Fibroblast of lung (primary cell): ENCODE measurements at regions not wholly inside any gene's neighbourhood (a gene's known extent, or its start where the extent isn't known, plus 50 kb on each side); places are given as distances from the start of the nearest gene placed in this dataset.

ENCODE experiments used
- EZH2 ChIP-seq: IDR thresholded peaks from 2 replicates; pipeline ENCODE4 v1.5.1; 2012; ENCODE audit warnings: low read length, control low read depth, mild to moderate bottlenecking; ENCODE audit errors: missing control alignments
- TF ChIP-seq, protein P1 (sequence below), 2 donors: IDR thresholded peaks in 1 of 2; conservative IDR thresholded peaks in 1 of 2; 1 replicate in 1 of 2; 2 replicates in 1 of 2; pipeline ENCODE4 v1.5.1; 2011 to 2012; ENCODE audit warnings: low read length in 2 of 2, control low read depth in 1 of 2, inconsistent platforms in 1 of 2, low read depth in 1 of 2, mild to moderate bottlenecking in 1 of 2

DNA sequence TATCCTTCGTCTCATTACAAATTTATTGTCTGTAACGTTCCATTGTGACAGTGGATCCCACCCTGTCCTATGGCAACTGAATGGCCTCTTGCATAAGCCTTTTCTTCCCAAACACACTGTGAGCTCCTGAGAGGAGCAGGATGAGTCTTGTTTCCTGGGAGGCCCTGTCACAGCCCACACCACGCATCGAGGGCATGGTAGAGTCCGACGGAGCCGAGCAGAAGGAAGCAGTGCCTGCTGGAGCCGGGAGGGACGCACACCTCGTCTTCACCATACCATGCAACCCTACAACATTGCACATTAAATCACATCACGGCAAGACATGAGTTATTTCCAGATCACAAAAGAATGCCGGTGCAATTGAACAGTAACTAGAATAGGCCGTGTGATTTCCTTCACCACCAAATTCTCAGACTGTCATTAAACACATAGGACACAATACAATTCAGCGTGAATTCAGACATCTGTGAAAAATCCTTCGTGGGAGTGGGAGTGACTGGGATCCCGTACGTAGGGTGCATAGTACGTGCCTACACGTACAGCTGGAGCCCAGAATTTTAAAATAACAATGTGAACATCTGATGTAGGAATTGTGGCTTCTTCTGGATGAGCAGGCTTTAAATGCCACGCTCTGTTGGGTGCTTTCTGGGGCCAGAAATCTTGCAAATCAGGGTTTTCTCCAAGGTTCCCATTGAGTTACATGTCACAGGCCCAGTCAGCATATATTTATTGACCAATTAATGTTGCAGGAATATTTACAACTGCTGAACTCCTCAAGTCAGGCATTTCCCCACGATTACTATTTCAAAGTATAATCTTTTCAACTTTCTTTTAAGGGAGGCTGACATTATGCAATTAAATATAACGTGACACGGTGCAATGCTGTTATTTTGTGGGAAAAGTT lies 201.8 kb downstream of the TTLL2 start:
- TF ChIP-seq, protein P1, sequence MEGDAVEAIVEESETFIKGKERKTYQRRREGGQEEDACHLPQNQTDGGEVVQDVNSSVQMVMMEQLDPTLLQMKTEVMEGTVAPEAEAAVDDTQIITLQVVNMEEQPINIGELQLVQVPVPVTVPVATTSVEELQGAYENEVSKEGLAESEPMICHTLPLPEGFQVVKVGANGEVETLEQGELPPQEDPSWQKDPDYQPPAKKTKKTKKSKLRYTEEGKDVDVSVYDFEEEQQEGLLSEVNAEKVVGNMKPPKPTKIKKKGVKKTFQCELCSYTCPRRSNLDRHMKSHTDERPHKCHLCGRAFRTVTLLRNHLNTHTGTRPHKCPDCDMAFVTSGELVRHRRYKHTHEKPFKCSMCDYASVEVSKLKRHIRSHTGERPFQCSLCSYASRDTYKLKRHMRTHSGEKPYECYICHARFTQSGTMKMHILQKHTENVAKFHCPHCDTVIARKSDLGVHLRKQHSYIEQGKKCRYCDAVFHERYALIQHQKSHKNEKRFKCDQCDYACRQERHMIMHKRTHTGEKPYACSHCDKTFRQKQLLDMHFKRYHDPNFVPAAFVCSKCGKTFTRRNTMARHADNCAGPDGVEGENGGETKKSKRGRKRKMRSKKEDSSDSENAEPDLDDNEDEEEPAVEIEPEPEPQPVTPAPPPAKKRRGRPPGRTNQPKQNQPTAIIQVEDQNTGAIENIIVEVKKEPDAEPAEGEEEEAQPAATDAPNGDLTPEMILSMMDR (conservative IDR thresholded peaks at IDR 0.05 in 1 of 2, IDR thresholded peaks at IDR 0.05 in 1 of 2; ENCODE audit: low read depth in 1 of 2, low read length in 2 of 2): no peak
- no peak for TF ChIP-seq EZH2
